Uterus (tissue), 3 donors: ENCODE measurements at regions not wholly inside any gene's neighbourhood (a gene's known extent, or its start where the extent isn't known, plus 50 kb on each side); places are given as distances from the start of the nearest gene placed in this dataset.
A peak's percentile ranks its signal among the peaks of the same experiment; 100 is the strongest.
"Not testable (repeated sequence)": the region's sequence is repeated elsewhere in the genome, so short reads cannot be mapped to it uniquely, and the experiment has no call there.

Experiments
- DNase-seq, 2 donors: peaks; one replicate each; pipeline ENCODE4 v3.0.0-alpha.2; 2019 to 2020
- H3K27ac ChIP-seq, 2 donors: fragments of 200-600 bp; sonication (generic); 1 replicate in 1 of 2; 2 replicates in 1 of 2; pipeline ENCODE4 v1.5.1; 2016 to 2018
- H3K27me3 ChIP-seq, 2 donors: fragments of 200-600 bp; sonication (generic); one replicate each; pipeline ENCODE4 v1.5.1; 2018 to 2019; ENCODE audit warnings: control low read depth in 1 of 2
- H3K36me3 ChIP-seq, 2 donors: fragments of 200-600 bp; sonication (generic); one replicate each; pipeline ENCODE4 v1.5.1; 2019; ENCODE audit warnings: control low read depth in 1 of 2
- H3K4me1 ChIP-seq, 2 donors: fragments of 200-600 bp; sonication (generic); one replicate each; pipeline ENCODE4 v1.5.1; 2018 to 2019; ENCODE audit warnings: control low read depth in 1 of 2
- H3K4me3 ChIP-seq, 2 donors: fragments of 200-600 bp; sonication (generic); 1 replicate in 1 of 2; 2 replicates in 1 of 2; pipeline ENCODE4 v1.5.1; 2018 to 2019; ENCODE audit warnings: mild to moderate bottlenecking in 1 of 2
- H3K9me3 ChIP-seq, 2 donors: fragments of 200-600 bp; sonication (generic); one replicate each; pipeline ENCODE4 v1.5.1; 2019; ENCODE audit warnings: control low read depth in 1 of 2
- intact Hi-C: fragments of 100-400 bp; cut with DNase I; formaldehyde crosslinking; loops from one replicate; pipeline ENCODE4 v1.15.1; 2023; ENCODE audit warnings: low total_unique reads
- donor health status: DM: yes; HTN: yes; CAD: no.

- intact Hi-C loops = not testable (repeated sequence)
Observed at GRCh38 chr7:57060506-57060905, 71.7 kb downstream of the ZNF479 start.

DNA sequence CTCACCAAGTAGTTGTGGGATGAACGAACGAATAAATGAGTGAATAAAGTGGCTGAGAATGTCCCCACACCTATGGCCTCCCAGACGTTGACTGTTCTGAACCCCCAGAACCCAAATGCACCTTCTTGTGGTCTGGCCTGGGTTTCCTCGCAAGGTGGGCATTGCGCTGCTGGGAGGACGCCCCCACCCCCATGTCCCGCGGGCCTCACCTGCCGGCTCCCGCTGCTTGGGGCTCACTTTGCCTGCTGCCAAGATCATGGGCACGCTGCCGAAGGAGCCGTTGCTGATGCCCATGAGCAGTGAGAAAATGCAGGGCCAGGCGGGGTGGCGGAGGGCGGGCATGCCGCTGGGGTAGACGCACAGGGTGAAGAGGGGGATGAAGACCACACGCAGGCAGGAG, 115.9 kb downstream of the ZNF479 start:
- H3K9me3 ChIP-seq, H3K27me3 ChIP-seq, H3K4me3 ChIP-seq, intact Hi-C loops, H3K4me1 ChIP-seq, DNase-seq, H3K27ac ChIP-seq, H3K36me3 ChIP-seq: not testable (repeated sequence)

More at GRCh38 chr7:57060506-57060905, 71.7 kb downstream of the ZNF479 start:
- not testable (repeated sequence) for DNase-seq, H3K27me3 ChIP-seq, H3K9me3 ChIP-seq, H3K4me1 ChIP-seq, H3K36me3 ChIP-seq, H3K27ac ChIP-seq, H3K4me3 ChIP-seq

- H3K4me3 ChIP-seq, intact Hi-C loops, H3K27me3 ChIP-seq, DNase-seq, H3K36me3 ChIP-seq, H3K4me1 ChIP-seq, H3K9me3 ChIP-seq, H3K27ac ChIP-seq: not testable (repeated sequence)
Observed at GRCh38 chr7:57013707-57014106, 118.5 kb downstream of the ZNF479 start.

GRCh38 chr7:57012907-57013306, 119.3 kb downstream of the ZNF479 start:
- intact Hi-C loops, DNase-seq, H3K9me3 ChIP-seq, H3K36me3 ChIP-seq, H3K4me3 ChIP-seq, H3K27me3 ChIP-seq, H3K4me1 ChIP-seq, H3K27ac ChIP-seq: not testable (repeated sequence)

DNA sequence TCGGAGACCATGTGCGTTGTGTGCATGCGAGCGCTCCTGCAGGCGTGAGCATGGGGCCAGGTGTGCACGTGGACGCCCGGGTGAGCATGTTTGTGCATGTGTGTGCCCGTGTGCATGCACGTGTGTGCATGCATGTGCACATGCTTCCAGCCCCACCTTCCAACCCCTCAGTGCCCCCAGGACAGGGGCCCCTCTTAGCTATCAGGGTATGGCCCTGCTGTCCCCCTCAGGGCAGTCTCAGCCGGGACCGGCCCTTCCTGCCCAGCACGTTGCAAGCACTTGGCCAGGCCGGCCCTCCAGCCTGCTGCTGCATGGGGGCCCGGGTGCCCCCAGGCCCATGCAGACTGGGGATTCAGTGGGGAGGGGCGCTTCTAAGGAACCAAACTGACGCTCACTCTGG, 123.0 kb downstream of the ZNF479 start:
- intact Hi-C loops, H3K36me3 ChIP-seq, H3K4me1 ChIP-seq, DNase-seq, H3K4me3 ChIP-seq, H3K9me3 ChIP-seq, H3K27ac ChIP-seq, H3K27me3 ChIP-seq: not testable (repeated sequence)

GRCh38 chr7:57005974-57006373, 126.3 kb downstream of the ZNF479 start:
- H3K9me3 ChIP-seq, H3K27ac ChIP-seq, H3K36me3 ChIP-seq, DNase-seq, H3K4me1 ChIP-seq, H3K4me3 ChIP-seq, H3K27me3 ChIP-seq, intact Hi-C loops: not testable (repeated sequence)

GRCh38 chr7:57003821-57004220, 128.4 kb downstream of the ZNF479 start:
- H3K27me3 ChIP-seq, H3K4me3 ChIP-seq, H3K27ac ChIP-seq, H3K36me3 ChIP-seq, H3K4me1 ChIP-seq, H3K9me3 ChIP-seq, intact Hi-C loops, DNase-seq: not testable (repeated sequence)

- intact Hi-C loops, H3K27me3 ChIP-seq, H3K36me3 ChIP-seq, H3K27ac ChIP-seq, H3K9me3 ChIP-seq, DNase-seq, H3K4me3 ChIP-seq, H3K4me1 ChIP-seq: not testable (repeated sequence)
Observed at GRCh38 chr7:57001926-57002325, 130.3 kb downstream of the ZNF479 start.

DNA sequence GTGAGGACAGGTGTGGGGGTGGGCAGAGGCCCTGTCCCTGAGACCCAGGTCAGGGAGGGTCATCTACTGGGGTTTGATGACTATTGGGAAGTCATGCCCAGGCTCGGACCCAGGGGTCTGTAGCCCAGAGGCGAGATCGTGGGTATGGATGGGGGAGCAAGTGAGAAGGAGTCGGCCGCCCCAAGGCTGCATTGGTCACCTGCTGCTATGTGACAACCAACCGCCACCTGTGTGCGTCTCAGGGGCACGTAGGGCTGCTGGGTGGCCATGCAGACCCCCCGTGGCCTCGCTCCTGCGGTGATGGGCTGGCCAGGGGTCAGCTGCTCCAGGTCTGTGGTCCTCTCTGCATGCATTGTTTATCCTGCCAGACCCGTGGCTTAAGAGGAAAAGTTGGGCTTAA, 138.5 kb downstream of the ZNF479 start:
- H3K27ac ChIP-seq, H3K4me3 ChIP-seq, H3K36me3 ChIP-seq, intact Hi-C loops, H3K27me3 ChIP-seq, H3K4me1 ChIP-seq, DNase-seq, H3K9me3 ChIP-seq: not testable (repeated sequence)

GRCh38 chr7:56957737-56958408, 174.4 kb downstream of the ZNF479 start:
- H3K4me1 ChIP-seq, H3K4me3 ChIP-seq, H3K9me3 ChIP-seq, H3K36me3 ChIP-seq, H3K27ac ChIP-seq, intact Hi-C loops, DNase-seq, H3K27me3 ChIP-seq: not testable (repeated sequence)

GRCh38 chr7:56957086-56957485, 175.2 kb downstream of the ZNF479 start:
- H3K4me3 ChIP-seq, H3K4me1 ChIP-seq, H3K9me3 ChIP-seq, H3K27me3 ChIP-seq, intact Hi-C loops, H3K36me3 ChIP-seq, H3K27ac ChIP-seq, DNase-seq: not testable (repeated sequence)

DNA sequence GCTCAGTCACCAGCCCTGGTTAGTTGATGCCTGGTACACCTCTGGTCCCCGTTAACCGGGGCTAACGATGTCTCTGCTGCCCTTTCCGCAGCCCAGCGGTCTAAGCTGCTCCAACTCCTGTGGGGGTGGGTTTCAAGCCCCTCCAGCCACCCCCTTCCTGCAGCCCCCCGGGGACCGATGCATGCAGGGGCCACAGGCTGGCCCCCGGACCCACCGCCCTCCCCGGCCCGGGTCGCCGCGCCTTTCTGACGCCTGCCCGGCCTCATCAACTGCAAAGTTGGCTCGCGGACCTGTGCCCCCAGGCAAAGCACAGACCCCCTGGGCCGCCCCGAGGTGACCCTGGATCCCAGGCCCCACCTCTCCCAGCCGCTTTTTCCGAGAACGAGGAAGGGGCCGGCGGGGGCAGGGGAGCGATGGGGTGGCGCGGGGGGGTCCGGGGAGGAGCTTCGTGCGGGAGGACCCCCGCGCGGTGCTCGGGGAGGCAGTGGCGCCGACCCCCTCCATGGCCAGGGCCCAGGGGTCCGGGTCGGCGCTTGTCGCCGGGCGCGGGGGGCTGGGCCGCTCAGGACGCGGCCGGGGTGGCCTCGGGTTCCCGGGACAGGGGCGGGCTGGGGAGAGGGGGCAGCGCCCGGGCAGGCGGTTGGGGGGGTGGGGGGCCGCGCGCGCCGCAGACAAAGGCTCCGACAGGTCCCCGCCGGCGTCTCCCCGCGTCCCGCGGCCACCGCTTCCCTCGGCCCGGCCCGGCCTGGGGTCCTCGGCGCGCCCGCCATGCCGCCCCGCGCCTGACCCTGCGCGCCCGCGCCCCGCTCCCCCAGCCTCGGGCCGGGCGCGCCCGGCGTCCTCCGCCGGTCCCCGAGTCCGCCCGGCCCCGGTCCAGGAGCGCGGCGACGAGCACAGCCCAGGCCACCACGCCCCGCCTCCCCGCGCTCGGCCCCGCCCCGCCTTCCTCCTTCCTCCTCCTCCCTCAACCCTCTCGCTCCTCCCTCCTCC, 183.6 kb downstream of the ZNF479 start:
- H3K9me3 ChIP-seq, H3K27ac ChIP-seq, intact Hi-C loops, H3K36me3 ChIP-seq, H3K27me3 ChIP-seq, H3K4me3 ChIP-seq, H3K4me1 ChIP-seq, DNase-seq: not testable (repeated sequence)

- H3K36me3 ChIP-seq, H3K9me3 ChIP-seq, H3K4me3 ChIP-seq, intact Hi-C loops, H3K27ac ChIP-seq, H3K4me1 ChIP-seq, H3K27me3 ChIP-seq: not testable (repeated sequence)
- DNase-seq = peak in 1 of 2 donors; percentile 13
Observed at GRCh38 chr7:56940050-56940449, 192.2 kb downstream of the ZNF479 start.
